GM12872 (cell line): ENCODE measurements at regions not wholly inside any gene's neighbourhood (a gene's known extent, or its start where the extent isn't known, plus 50 kb on each side); places are given as distances from the start of the nearest gene placed in this dataset.

Source experiments
- TF ChIP-seq, protein P1 (sequence below): IDR thresholded peaks from 3 replicates; pipeline ENCODE4 v1.5.1; 2011; ENCODE audit warnings: low read depth, mild to moderate bottlenecking, low read length, moderate library complexity; ENCODE audit not compliant: insufficient read depth

DNA sequence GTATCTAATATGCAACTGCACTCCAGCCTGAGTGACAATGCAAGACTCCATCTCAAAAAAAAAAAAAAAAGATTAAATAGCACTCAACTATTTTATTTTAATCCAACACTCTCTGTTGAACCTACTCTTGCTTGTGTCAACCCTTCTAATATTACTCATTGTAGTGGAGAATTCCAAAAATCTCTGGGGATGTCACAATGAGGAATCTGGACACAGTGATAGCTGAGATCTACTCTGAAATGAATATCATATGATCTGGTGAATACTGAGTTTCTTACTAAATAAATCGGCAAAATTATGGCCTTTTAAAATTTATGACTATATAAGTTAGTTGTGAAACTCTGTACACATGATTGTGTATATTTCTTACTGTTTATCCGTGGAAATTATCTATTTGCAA, 418.2 kb downstream of the BCAT1 start:
- TF ChIP-seq, protein P1, sequence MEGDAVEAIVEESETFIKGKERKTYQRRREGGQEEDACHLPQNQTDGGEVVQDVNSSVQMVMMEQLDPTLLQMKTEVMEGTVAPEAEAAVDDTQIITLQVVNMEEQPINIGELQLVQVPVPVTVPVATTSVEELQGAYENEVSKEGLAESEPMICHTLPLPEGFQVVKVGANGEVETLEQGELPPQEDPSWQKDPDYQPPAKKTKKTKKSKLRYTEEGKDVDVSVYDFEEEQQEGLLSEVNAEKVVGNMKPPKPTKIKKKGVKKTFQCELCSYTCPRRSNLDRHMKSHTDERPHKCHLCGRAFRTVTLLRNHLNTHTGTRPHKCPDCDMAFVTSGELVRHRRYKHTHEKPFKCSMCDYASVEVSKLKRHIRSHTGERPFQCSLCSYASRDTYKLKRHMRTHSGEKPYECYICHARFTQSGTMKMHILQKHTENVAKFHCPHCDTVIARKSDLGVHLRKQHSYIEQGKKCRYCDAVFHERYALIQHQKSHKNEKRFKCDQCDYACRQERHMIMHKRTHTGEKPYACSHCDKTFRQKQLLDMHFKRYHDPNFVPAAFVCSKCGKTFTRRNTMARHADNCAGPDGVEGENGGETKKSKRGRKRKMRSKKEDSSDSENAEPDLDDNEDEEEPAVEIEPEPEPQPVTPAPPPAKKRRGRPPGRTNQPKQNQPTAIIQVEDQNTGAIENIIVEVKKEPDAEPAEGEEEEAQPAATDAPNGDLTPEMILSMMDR = no peak

DNA sequence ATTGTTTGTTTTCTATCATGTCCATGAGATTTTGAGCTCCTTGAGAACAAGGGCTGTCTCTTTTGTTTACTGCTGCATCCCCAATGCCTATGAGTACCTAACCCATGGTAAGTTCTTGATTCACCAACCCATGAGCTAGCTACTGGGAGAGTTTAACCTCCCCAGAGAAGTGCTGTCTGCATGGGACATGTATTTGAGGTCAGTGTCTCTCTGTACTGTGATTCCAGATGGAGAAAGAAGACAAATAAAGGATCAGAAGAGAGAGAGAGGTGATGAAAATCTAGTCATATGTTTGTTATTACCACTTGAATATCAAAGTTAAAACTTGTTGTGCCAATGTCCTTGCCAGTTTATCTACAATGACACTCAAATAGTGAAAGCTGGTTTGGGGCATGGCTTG, 421.8 kb downstream of the BCAT1 start:
- TF ChIP-seq, protein P1 = no peak

DNA sequence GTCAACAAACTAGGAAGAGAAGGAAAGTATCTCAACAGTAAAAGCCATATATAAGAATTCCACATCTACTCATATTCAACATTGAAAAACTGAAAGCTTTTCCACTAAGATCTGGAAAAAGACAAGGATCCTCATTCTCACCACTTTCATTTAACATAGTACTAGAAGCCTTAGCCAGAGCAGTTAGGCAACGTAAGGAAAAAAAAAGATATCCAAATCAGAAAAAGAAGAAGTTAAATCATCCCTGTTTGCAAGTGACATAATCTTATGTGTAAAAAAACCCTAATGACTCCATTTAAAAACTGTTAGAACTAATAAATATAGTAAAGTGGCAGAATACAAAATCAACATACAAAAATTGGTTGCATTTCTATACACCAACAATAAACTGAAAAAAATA, 426.2 kb downstream of the BCAT1 start:
- TF ChIP-seq, protein P1 = no peak

DNA sequence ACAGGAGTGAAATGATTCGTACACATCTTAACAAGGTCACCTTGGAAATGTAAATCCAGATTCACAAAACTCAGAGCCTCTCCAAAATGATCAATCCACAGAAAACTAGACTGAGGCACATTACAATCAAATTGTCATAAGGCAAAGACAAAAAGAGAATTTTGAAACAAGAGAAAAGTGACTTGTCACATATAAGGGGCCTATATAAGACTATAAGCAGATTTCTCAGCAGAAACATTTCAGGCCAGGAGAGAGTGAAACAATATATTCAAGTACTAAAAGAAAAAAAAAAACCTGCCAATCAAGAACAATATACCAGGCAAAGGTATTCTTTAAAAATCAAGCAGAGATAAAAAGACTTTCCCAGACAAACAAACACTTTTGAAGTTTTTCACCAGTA, 429.1 kb downstream of the BCAT1 start:
- TF ChIP-seq, protein P1 = no peak

DNA sequence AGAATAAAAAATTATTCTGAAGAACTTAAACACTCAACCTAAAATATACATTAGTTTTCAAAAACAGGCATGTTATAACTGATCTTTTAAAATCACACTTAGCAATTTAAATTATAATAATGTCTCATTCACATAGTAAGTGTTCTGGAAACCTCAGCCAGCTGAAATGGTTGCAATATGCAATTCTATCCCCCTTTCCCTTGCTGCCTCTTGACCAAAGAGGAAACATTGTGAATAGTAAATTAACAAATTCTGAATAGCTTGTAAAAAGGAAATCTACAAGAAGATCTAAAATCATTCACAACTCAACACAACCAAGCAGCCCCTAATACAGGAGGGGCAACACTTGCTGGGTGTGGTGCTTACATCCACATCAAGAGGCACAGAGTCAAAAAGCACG, 431.9 kb downstream of the BCAT1 start:
- TF ChIP-seq, protein P1 = no peak

DNA sequence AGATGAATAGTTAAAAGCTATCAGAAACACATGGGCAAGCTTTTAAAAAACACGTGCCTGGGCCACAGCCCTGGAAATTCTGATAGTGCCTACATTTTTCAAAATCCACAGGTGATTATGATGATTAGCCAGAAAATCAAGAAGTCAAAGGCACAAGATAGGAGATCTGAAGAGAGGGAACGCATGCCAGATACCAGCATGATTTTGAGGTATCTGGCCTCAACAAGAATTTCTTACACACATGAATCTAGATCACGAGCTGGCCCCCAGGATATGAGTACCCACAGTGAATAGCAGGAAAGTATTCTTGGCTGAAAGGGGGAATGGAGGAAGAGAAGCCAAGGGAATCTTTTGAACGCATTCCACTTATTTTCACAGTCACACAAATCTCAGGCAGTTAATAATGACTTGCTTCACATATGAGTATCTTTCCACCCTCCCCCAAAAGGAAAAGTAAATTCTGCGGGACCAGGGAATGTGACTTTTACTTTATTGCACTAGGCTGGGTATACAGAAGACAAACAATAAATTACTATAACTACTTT, 438.2 kb downstream of the BCAT1 start:
- TF ChIP-seq, protein P1 = no peak

DNA sequence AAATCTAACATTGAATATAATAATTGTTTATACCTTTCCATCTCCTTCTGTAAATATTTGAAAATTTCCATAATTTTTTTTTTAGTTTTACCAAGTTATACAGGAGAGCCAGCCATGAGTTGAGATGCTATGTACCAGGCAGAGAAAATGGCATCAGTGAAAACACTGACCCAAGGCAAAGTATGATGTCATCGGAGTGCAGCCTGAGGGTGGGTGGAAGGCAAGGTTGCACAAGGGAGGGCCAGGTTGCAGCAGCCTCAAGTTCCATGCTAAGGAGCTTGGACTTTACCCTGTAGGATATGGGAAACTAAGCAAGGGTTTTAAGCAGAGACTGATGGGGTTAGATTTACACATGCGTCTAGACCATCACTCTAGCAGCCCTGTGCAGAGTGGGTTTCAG, 441.1 kb downstream of the BCAT1 start:
- TF ChIP-seq, protein P1 = no peak
